OCI-LY7 (cell line): ENCODE measurements at regions not wholly inside any gene's neighbourhood (a gene's known extent, or its start where the extent isn't known, plus 50 kb on each side); places are given as distances from the start of the nearest gene placed in this dataset.

Source experiments
- BruUV-seq: library from RNA; stranded (reverse); fragments of 400-500 nt; replicated peaks from 2 replicates; lab custom pipeline; 2021; lab: Mats Ljungman, UMichigan
- CTCF ChIA-PET: fragments of 300-600 bp; sonication (Branson Sonifier 250); formaldehyde crosslinking; loops from one replicate; lab custom pipeline; 2022; ENCODE audit warnings: antibody characterized with exemption; ENCODE audit not compliant: unreplicated experiment; lab: Charles Lee
- POLR2A ChIA-PET: fragments of 300-600 bp; sonication (Branson Sonifier 250); formaldehyde crosslinking; loops from one replicate; lab custom pipeline; 2022; ENCODE audit warnings: antibody characterized with exemption; lab: Charles Lee
- DNase-seq: peaks from one replicate; pipeline ENCODE4 v3.0.0-alpha.2; 2015; ENCODE audit warnings: low spot score
- H2AFZ ChIP-seq: fragments of 200-600 bp; sonication (generic), shearing (Covaris generic); 2 replicates; pipeline ENCODE4 v1.6.1; 2014; ENCODE audit warnings: mild to moderate bottlenecking, antibody characterized with exemption, low read length, moderate library complexity
- H3K27ac ChIP-seq: fragments of 200-600 bp; sonication (generic); 2 replicates; pipeline ENCODE4 v1.5.1; 2014; ENCODE audit warnings: mixed run types, low read depth, mild to moderate bottlenecking, moderate library complexity, low read length, inconsistent platforms; ENCODE audit not compliant: poor library complexity, severe bottlenecking
- H3K36me3 ChIP-seq: fragments of 200-600 bp; sonication (generic); 2 replicates; pipeline ENCODE4 v1.6.1; 2014; ENCODE audit warnings: mild to moderate bottlenecking, antibody characterized with exemption, low read length, moderate library complexity, mixed read lengths; ENCODE audit not compliant: insufficient read depth
- H3K4me1 ChIP-seq: fragments of 200-600 bp; sonication (generic); 2 replicates; pipeline ENCODE4 v1.5.1; 2014; ENCODE audit warnings: mild to moderate bottlenecking, low read length; ENCODE audit not compliant: insufficient read depth, poor library complexity, severe bottlenecking
- H3K4me2 ChIP-seq: fragments of 200-600 bp; sonication (generic); 2 replicates; pipeline ENCODE4 v1.6.1; 2014; ENCODE audit warnings: mild to moderate bottlenecking, low read length
- H3K4me3 ChIP-seq: fragments of 200-600 bp; sonication (generic); 2 replicates; pipeline ENCODE4 v1.5.1; 2014; ENCODE audit warnings: mild to moderate bottlenecking, low read depth, low read length; ENCODE audit not compliant: poor library complexity, severe bottlenecking
- H3K79me2 ChIP-seq: fragments of 200-600 bp; sonication (generic); 2 replicates; pipeline ENCODE4 v1.6.1; 2016; ENCODE audit warnings: low read depth, mild to moderate bottlenecking, low read length, moderate library complexity, mixed read lengths; ENCODE audit not compliant: insufficient read depth
- H3K9me2 ChIP-seq: fragments of 200-600 bp; sonication (generic); 2 replicates; pipeline ENCODE4 v1.6.1; 2016; ENCODE audit warnings: mild to moderate bottlenecking, low read length, mixed read lengths; ENCODE audit not compliant: insufficient read depth
- H3K9me3 ChIP-seq: fragments of 200-600 bp; sonication (generic); 2 replicates; pipeline ENCODE4 v1.6.1; 2014; ENCODE audit warnings: mild to moderate bottlenecking, mixed run types, low read length, mixed read lengths
- H4K20me1 ChIP-seq: fragments of 200-600 bp; sonication (generic); 2 replicates; pipeline ENCODE4 v1.6.1; 2014; ENCODE audit warnings: mild to moderate bottlenecking, antibody characterized with exemption, low read length, moderate library complexity, mixed read lengths; ENCODE audit not compliant: insufficient read depth
- CTCF ChIP-seq: fragments of 200-600 bp; sonication (generic); conservative IDR thresholded peaks from 2 replicates; pipeline ENCODE4 v1.5.1; 2014; ENCODE audit warnings: mild to moderate bottlenecking, antibody characterized with exemption, low read length, moderate library complexity, mixed read lengths
- EZH2phosphoT487 ChIP-seq: fragments of 200-600 bp; sonication (generic); IDR thresholded peaks from 2 replicates; pipeline ENCODE4 v1.6.1; 2018; ENCODE audit warnings: low read depth, borderline replicate concordance, mild to moderate bottlenecking, mixed run types, antibody characterized with exemption, low read length, moderate library complexity, mixed read lengths
- intact Hi-C: fragments of 100-400 bp; cut with micrococcal nuclease; formaldehyde crosslinking; loops from one replicate; pipeline ENCODE4 v1.10.0; 2022; ENCODE audit not compliant: unreplicated experiment

GRCh38 chr3:140809316-140809715 lies 131.5 kb downstream of the TRIM42 start:
- ChIA-PET POLR2A (interaction anchor here (0.6 to 1.4 kb wide), 7 partner anchors 9 to 201 kb away, joined by 3 to 5 read pairs (median 3); no protein-coding TSS in a partner anchor), CTCF (interaction anchor here (0.6 kb wide), 1 partner anchor 49 kb away, joined by 3 read pairs; no protein-coding TSS in a partner anchor)
- Histone ChIP-seq H3K9me2 (no peaks in the 10 kb centered on the region), H3K4me2 (peak overlapping the region; percentile 47), H4K20me1 (no peaks in the 10 kb centered on the region), H3K27ac (no peak overlapping the region), H3K4me1 (peaks cover 18% of the 10 kb centered on the region), H3K36me3 (peaks cover 6% of the 10 kb centered on the region; the same call in 1 of the 2 replicates), H3K4me3 (no peak overlapping the region), H3K79me2 (no peaks in the 10 kb centered on the region), H2AFZ (peak overlapping the region; percentile 92), H3K9me3 (peaks cover 39% of the 10 kb centered on the region; the same call in 1 of the 2 replicates)
- no peak for TF ChIP-seq EZH2phosphoT487
- BruUV-seq: no TSS peak
- intact Hi-C loops: no loop called here
- peak; percentile 75 for DNase-seq

GRCh38 chr3:140816372-140817195 lies 125.1 kb upstream of the SLC25A36 start:
- Histone ChIP-seq H3K79me2 (no peaks in the 10 kb centered on the region), H3K4me2 (peak overlapping the region; percentile 36), H3K4me1 (peaks cover 24% of the 10 kb centered on the region), H2AFZ (peak overlapping the region; percentile 15; the same call in 1 of the 2 replicates), H3K9me3 (peaks cover 40% of the 10 kb centered on the region; the same call in 1 of the 2 replicates), H3K9me2 (no peaks in the 10 kb centered on the region), H3K36me3 (peaks cover 2% of the 10 kb centered on the region; the same call in 1 of the 2 replicates), H4K20me1 (no peaks in the 10 kb centered on the region), H3K27ac (peak overlapping the region; percentile 39), H3K4me3 (peak overlapping the region; percentile 2)
- BruUV-seq: no TSS peak
- DNase-seq: peak; percentile 78
- intact Hi-C loops: loop anchor here (2.0 kb wide), 1 partner anchor 60 kb away; no protein-coding TSS in a partner anchor
- ChIA-PET CTCF (no interaction called here), POLR2A (interaction anchor here (0.6 to 1.4 kb wide), 8 partner anchors 15 to 230 kb away, joined by 3 to 13 read pairs (median 4); no protein-coding TSS in a partner anchor)
- TF ChIP-seq CTCF: no peak
- TF ChIP-seq EZH2phosphoT487: no peak

GRCh38 chr3:140821493-140821892 lies 120.1 kb upstream of the SLC25A36 start:
- no peaks in the 10 kb centered on the region for H3K79me2 ChIP-seq
- H3K4me3 ChIP-seq: no peak overlapping the region
- TF ChIP-seq CTCF (no peak), EZH2phosphoT487 (no peak)
- H2AFZ ChIP-seq: peak overlapping the region; percentile 39; the same call in 1 of the 2 replicates
- H3K27ac ChIP-seq: no peak overlapping the region
- H3K36me3 ChIP-seq: no peaks in the 10 kb centered on the region; the same call in 1 of the 2 replicates
- BruUV-seq: no TSS peak
- H3K4me1 ChIP-seq: peaks cover 30% of the 10 kb centered on the region
- ChIA-PET CTCF (interaction anchor here (1.5 kb wide), 1 partner anchor 9 kb away, joined by 3 read pairs; no protein-coding TSS in a partner anchor), POLR2A (interaction anchor here (4.4 kb wide), 1 partner anchor 11 kb away, joined by 29 read pairs; no protein-coding TSS in a partner anchor)
- H3K9me2 ChIP-seq: no peaks in the 10 kb centered on the region
- H3K9me3 ChIP-seq: peaks cover 9% of the 10 kb centered on the region; the same call in 1 of the 2 replicates
- intact Hi-C loops: no loop called here
- DNase-seq: no peak
- H3K4me2 ChIP-seq: no peak overlapping the region
- H4K20me1 ChIP-seq: no peaks in the 10 kb centered on the region
